ENCODE measurements at regions not wholly inside any gene's neighbourhood (a gene's known extent, or its start where the extent isn't known, plus 50 kb on each side); places are given as distances from the start of the nearest gene placed in this dataset.

DNA sequence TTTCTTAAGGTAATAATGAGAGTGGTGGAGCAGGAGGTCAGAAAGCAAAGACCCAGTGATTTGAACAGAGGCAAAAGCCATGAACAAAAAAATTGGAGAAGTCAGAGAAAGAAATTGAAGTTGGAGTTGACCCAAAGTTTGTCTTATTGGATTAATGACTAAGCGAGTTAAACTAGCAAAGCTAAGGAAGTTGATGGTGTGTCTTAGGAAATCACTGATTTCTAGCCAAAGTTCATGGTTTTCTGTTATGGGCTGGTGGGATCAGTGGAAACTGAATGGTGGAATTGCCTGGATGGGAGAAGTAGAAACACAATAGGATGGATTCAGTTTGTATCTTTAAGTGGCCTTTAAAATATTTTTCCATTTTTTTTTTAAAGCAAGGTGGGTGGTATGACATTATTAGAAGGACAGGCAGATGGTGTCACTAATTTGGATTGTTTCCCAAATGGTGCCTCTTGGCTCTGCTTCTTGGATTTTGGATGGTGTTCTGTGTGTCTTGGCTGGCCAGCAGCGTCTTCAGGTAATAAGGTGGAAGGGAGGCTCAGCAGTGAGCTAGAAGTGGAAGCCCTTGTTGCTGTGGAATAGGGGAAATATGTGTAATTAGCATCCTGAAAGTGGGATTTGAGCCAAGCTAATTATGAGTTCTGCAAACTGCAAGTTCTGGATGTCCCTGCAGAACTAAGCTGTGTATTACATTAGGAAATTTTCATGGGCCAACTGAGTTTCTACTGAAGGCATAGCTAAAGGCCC, 302.9 kb downstream of the LMO7 start:
- Mint-ChIP-seq H3K27me3 (ENCODE audit: low read depth) (no peaks in the 10 kb centered on the region), H3K36me3 (ENCODE audit: low read depth) (no peaks in the 10 kb centered on the region), H3K9me3 (peaks cover 3% of the 10 kb centered on the region), H3K4me1 (peaks cover 11% of the 10 kb centered on the region), H3K4me3 (no peak overlapping the region), H3K27ac (peak overlapping the region in 2 of 3 experiments; percentile 69 to 90)
- TF ChIP-seq, protein P1, sequence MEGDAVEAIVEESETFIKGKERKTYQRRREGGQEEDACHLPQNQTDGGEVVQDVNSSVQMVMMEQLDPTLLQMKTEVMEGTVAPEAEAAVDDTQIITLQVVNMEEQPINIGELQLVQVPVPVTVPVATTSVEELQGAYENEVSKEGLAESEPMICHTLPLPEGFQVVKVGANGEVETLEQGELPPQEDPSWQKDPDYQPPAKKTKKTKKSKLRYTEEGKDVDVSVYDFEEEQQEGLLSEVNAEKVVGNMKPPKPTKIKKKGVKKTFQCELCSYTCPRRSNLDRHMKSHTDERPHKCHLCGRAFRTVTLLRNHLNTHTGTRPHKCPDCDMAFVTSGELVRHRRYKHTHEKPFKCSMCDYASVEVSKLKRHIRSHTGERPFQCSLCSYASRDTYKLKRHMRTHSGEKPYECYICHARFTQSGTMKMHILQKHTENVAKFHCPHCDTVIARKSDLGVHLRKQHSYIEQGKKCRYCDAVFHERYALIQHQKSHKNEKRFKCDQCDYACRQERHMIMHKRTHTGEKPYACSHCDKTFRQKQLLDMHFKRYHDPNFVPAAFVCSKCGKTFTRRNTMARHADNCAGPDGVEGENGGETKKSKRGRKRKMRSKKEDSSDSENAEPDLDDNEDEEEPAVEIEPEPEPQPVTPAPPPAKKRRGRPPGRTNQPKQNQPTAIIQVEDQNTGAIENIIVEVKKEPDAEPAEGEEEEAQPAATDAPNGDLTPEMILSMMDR (IDR thresholded peaks at IDR 0.05; ENCODE audit: unreplicated experiment in 3 of 3) = no peak

DNA sequence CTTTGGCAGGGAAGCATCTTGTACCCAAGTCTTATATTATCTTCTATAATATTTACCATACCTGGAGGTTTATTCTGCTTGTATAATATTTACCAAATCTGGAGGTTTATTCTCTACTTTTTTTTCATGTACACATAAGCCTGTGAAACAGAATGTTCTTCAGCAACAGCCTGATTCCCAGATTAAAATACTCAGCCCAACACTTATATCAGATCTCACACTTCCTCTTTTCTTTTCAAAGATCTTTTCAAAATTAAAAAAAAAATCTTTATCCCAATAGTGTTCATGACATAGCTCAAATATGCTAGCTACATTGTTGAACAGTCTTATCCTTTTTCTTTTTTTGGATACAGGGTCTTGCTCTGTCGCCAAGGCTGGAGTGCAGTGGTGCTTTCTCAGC, 300.7 kb downstream of the LMO7 start:
- Mint-ChIP-seq H3K9me3 (no peaks in the 10 kb centered on the region), H3K4me3 (no peak overlapping the region), H3K36me3 (ENCODE audit: low read depth) (no peaks in the 10 kb centered on the region), H3K27me3 (ENCODE audit: low read depth) (no peaks in the 10 kb centered on the region), H3K4me1 (peaks cover 11% of the 10 kb centered on the region), H3K27ac (no peak overlapping the region)
- TF ChIP-seq, protein P1 (IDR thresholded peaks at IDR 0.05; ENCODE audit: unreplicated experiment in 3 of 3) = no peak

DNA sequence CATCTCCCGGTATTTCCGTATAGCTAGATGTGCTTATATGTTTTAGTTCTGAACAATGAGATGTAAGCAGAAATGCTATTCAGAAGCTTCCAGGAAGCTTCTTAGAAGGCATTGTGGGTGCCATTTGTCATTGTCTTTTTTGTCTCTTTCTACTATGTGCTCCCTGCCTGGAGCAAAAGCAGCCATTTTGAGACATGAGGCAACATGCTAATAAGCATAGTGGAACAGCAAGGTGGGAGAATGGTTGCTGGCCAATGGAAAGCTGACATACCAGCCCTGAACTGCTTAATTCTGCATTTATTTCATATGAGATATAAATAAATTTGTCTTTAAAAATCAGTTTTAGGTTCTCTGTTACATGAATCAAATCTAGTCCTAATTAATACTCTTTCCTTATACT, 299.7 kb downstream of the LMO7 start:
- TF ChIP-seq, protein P1 (IDR thresholded peaks at IDR 0.05; ENCODE audit: unreplicated experiment in 3 of 3) = no peak
- no peaks in the 10 kb centered on the region for H3K27me3 Mint-ChIP-seq (ENCODE audit: low read depth)
- no peak overlapping the region for H3K27ac Mint-ChIP-seq
- no peaks in the 10 kb centered on the region for H3K9me3 Mint-ChIP-seq
- H3K4me1 Mint-ChIP-seq = peaks cover 11% of the 10 kb centered on the region
- H3K36me3 Mint-ChIP-seq (ENCODE audit: low read depth) = no peaks in the 10 kb centered on the region
- no peak overlapping the region for H3K4me3 Mint-ChIP-seq

DNA sequence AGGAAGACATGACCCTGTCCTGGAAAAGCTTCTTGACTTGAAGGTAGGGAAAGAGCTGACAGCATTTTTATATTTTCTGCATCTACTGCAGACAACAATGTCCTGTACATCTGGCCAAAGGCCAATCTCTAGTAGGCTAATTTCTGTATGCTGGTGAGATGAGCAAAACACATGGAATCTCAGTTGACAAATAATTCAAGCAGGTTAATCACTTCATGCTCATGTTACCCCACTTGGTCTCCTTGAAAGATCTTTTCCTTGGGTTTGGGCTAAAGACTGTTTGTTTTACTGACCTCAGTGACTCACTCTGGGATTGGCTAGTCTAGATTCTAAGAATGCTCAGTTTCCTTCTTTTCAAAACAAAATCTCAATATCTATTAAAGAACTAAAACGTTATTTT, 298.8 kb downstream of the LMO7 start:
- Mint-ChIP-seq H3K4me3 (no peak overlapping the region), H3K4me1 (peaks cover 11% of the 10 kb centered on the region), H3K9me3 (no peaks in the 10 kb centered on the region), H3K27ac (no peak overlapping the region), H3K36me3 (ENCODE audit: low read depth) (no peaks in the 10 kb centered on the region), H3K27me3 (ENCODE audit: low read depth) (no peaks in the 10 kb centered on the region)
- TF ChIP-seq, protein P1 (IDR thresholded peaks at IDR 0.05; ENCODE audit: unreplicated experiment in 3 of 3) = no peak

DNA sequence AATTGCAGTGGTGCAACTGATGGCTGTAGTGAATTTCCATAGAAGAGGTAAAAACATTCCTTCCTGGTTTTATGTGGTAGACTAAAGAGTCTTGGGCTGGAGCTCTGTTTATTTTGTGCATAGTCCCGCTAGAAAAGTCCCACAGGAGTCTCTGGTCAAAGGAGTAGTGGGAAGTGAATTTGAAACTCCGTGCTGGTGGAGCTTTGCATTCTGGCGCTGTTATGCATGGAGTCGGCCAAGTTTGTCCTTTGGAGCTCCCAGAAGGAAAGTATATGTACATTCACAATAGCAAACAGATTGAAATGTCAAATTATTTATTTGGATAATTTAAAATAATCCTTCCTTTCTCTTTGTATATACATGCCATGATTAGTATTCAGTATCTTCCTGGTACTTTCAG, 296.5 kb downstream of the LMO7 start:
- H3K4me3 Mint-ChIP-seq = no peak overlapping the region
- H3K27ac Mint-ChIP-seq = peak overlapping the region in 1 of 3 experiments; percentile 9
- no peaks in the 10 kb centered on the region for H3K36me3 Mint-ChIP-seq (ENCODE audit: low read depth)
- H3K9me3 Mint-ChIP-seq = no peaks in the 10 kb centered on the region
- no peaks in the 10 kb centered on the region for H3K27me3 Mint-ChIP-seq (ENCODE audit: low read depth)
- TF ChIP-seq, protein P1 (IDR thresholded peaks at IDR 0.05; ENCODE audit: unreplicated experiment in 3 of 3) = no peak
- no peaks in the 10 kb centered on the region for H3K4me1 Mint-ChIP-seq

DNA sequence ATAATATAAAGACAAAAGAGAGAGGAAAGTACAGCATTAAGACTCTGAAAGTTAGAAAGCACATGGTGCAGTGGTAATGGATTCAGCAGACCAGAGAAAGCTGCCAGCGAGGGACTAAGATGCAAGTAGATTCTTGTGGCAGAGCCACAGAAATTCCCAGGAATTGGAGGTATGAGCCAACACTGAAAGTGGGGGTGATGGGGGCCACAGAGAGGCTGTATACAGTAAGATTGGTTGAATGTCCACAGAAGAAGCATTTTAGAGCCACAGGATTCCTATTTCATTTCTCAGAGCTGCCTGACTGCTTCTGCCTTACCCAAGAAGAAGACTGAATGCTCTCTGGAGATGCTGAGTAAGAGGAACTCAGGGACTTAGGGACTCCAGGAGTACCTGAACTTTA, 295.0 kb downstream of the LMO7 start:
- TF ChIP-seq, protein P1 (IDR thresholded peaks at IDR 0.05; ENCODE audit: unreplicated experiment in 3 of 3) = no peak
- no peaks in the 10 kb centered on the region for H3K4me1 Mint-ChIP-seq

More for the DNA sequence above, 295.0 kb downstream of the LMO7 start:
- H3K27me3 Mint-ChIP-seq (ENCODE audit: low read depth) = no peaks in the 10 kb centered on the region
- H3K9me3 Mint-ChIP-seq = peaks cover 3% of the 10 kb centered on the region
- no peak overlapping the region for H3K27ac Mint-ChIP-seq
- H3K4me3 Mint-ChIP-seq = no peak overlapping the region
- no peaks in the 10 kb centered on the region for H3K36me3 Mint-ChIP-seq (ENCODE audit: low read depth)
